Fibroblast of lung (primary cell): ENCODE measurements at regions not wholly inside any gene's neighbourhood (a gene's known extent, or its start where the extent isn't known, plus 50 kb on each side); places are given as distances from the start of the nearest gene placed in this dataset.

ENCODE experiments used
- CTCF ChIP-seq, 2 donors: IDR thresholded peaks in 1 of 2; conservative IDR thresholded peaks in 1 of 2; 1 replicate in 1 of 2; 2 replicates in 1 of 2; pipeline ENCODE4 v1.5.1; 2011 to 2012; ENCODE audit warnings: low read length in 2 of 2, control low read depth in 1 of 2, inconsistent platforms in 1 of 2, low read depth in 1 of 2, mild to moderate bottlenecking in 1 of 2
- EZH2 ChIP-seq: IDR thresholded peaks from 2 replicates; pipeline ENCODE4 v1.5.1; 2012; ENCODE audit warnings: low read length, control low read depth, mild to moderate bottlenecking; ENCODE audit errors: missing control alignments

GRCh38 chr13:34070544-34071303 is 252.8 kb downstream of the RFC3 start:
- TF ChIP-seq CTCF (conservative IDR thresholded peaks at IDR 0.05 in 1 of 2, IDR thresholded peaks at IDR 0.05 in 1 of 2; ENCODE audit: low read depth in 1 of 2, low read length in 2 of 2) (no peak), EZH2 (no peak)
